ENCODE measurements at regions not wholly inside any gene's neighbourhood (a gene's known extent, or its start where the extent isn't known, plus 50 kb on each side); places are given as distances from the start of the nearest gene placed in this dataset.

GRCh38 chr6:21426841-21427490, 166.6 kb upstream of the SOX4 start:
- no peak for DNase-seq (ENCODE audit: low read depth)

- no peak for DNase-seq (ENCODE audit: low read depth)
Observed at GRCh38 chr6:21429291-21429690, 164.3 kb upstream of the SOX4 start.

GRCh38 chr6:21431526-21431925, 162.0 kb upstream of the SOX4 start:
- DNase-seq (ENCODE audit: low read depth), result no peak

DNA sequence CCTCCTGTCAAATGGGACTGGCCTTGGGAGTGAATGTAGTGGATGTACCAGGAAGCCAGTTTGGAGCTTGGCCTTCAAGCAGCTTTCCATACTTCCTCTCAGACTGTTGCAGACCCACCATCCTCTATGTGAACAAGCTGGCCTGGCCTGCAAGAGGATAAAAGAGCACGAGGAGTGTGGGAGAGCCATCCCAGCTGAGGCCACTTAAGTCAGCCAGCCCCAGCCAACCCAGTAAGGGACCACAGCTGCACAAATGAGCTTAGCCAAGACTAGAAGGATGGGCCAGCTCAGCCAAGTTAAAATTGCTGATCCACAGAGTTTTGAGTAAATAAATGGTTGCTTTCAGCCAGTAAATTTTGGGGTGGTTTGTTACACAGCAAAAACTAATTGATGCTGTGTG, 156.9 kb upstream of the SOX4 start:
- DNase-seq (ENCODE audit: low read depth), result no peak

DNA sequence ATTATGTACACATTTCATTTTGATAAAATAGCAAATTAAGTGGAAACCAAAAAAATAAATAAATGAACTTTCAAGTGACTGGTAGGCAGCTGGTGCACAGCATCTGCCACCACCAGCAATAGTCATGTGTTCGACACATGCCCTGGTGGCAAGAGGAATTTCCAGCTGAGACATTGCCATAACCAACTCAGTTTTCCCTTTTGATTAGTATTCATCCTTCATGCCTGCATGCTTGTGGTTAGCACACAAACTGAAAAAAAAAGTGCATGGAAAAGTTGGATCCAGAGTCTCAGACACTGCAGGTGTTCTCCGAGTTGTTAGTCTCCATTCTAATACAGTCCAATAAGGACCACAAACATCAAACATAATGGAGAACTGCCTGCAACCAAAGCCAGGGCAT, 156.0 kb upstream of the SOX4 start:
- DNase-seq (ENCODE audit: low read depth), result no peak

GRCh38 chr6:21438237-21438985, 155.1 kb upstream of the SOX4 start:
- peak; percentile 28 for DNase-seq (ENCODE audit: low read depth)

DNA sequence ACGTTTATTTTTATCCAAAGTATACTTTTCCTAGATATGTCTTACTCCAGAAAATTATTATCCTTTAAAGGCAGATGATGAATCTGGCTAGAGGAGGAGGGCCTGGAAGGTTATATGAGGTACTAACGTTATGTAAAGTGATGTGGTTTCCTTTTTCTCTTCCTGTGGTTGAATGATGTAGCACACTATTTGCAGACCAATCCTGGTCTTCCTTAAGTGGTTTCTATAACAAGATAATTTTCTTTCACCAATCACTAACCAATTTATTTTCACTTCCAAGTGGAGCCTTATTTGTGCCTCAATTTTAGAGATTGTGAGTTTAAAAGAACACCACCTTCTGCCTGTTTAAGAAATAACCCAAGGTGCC, 154.6 kb upstream of the SOX4 start:
- DNase-seq (ENCODE audit: low read depth), result no peak

DNA sequence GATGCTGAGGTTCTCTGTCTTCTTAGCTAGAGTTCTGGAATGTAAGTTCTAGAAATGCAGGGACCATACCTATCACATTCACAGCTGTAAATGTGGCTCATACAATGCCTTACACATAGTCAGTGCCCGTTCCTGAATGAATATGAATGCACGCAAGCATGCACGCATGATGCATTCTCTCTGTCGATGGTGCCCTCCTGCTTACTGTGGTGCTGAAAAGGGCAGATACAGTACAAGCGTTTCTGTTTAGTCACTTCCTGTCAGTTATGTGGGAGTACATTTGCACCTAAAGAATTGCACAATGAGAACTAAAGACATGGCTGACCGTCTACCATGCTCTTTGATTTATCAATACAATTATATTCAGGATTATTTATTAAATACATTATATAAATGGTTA, 152.2 kb upstream of the SOX4 start:
- no peak for DNase-seq (ENCODE audit: low read depth)

- no peak for DNase-seq (ENCODE audit: low read depth)
Observed at GRCh38 chr6:21442874-21443273, 150.7 kb upstream of the SOX4 start.

DNA sequence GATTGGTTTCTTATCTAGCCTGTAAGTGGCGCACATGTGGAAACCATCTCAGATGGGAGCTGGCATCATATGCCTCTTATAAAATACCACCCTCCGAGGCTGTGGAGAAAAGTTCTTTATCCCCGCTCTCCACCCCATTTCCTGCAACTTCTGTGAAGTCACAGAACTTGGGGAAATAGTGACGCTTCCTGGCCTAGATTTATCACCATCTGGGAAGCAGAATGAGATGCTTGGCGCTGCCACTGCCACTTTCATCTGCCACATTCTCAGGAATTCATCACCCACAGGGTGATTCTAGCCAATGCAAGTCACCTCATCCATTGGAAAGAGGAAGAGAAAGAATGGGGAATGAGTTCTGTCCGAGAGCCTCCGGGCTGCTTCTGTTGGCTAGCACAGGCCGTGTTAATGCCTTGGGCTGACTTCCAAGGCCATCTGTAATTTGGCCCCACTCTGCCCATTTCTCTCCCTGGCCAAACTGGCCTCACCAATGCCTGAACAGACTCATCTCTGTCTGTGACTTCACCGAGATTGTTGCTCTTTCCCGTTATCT, 148.8 kb upstream of the SOX4 start:
- no peak for DNase-seq (ENCODE audit: low read depth)

DNA sequence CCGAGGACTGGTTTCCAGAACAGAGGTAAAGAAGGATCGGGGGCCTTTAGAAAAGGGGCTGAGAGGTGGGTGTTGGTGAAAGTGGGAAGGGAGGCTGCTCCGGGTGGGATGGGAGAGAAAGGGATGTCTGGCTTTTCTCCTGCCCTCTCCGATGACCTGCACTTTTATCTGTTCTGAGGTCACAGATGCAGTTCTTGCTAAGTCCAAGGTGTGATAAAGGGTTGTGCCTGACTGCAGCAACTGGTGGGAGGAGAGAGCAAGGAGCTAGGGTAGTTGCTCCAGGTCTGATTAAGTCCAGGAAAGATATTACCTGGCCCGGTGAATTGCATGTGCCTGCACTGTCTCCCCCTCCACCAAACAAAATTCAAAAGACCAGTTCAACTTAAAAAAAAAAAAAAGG, 145.6 kb upstream of the SOX4 start:
- DNase-seq (ENCODE audit: low read depth), result no peak

DNA sequence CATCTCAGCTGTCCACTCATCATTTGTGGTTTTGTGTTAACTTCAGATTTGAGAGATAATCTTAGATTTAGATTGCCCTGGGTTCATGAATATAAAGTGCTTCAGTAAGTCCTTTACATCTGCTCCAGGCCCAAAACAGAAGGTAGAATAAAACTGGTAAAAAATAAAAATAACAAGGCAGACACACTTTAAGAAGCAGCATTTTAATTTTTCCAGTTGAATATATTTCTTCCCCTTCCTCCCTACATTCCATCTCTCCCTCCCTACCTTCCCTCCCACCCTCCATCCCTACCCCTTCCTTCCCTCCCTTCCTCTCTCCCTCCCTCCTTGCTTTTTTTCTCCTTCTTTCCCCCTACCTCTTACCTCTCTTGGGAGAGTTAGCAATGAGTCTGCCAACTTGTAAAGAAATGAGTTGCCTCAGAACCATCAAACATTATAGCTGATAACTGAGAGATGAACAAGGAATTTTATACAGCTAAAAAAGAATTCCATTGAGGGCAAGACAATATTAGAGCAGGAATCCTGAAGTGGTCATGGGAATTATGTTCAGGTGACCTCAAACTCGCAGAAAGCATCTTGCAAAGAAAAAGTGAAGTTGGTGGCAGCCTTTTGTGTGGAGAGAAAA, 145.0 kb upstream of the SOX4 start:
- DNase-seq (ENCODE audit: low read depth), result no peak

DNA sequence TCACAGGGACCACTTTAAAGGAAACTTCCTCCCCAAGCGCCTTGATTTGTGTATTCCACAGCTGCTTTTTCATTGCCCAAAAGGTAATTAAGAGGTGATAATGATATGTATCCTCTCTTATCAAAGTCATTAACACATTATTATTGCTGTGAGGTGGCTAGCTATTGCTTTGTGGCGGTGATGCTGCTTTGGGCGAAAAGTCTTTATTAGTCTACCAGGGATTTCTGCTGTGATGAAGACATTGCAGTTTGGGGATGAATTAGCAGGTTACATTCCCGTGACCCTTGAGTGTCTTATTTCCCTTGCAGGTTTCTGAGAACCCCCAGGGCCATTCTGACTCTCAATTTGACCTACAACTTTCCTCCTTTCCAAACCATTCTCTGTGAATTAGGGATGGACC, 143.4 kb upstream of the SOX4 start:
- DNase-seq (ENCODE audit: low read depth), result no peak

GRCh38 chr6:21450628-21451027, 142.9 kb upstream of the SOX4 start:
- DNase-seq (ENCODE audit: low read depth), result no peak

GRCh38 chr6:21451546-21452013, 142.0 kb upstream of the SOX4 start:
- no peak for DNase-seq (ENCODE audit: low read depth)

- no peak for DNase-seq (ENCODE audit: low read depth)
Observed at GRCh38 chr6:21454262-21454661, 139.3 kb upstream of the SOX4 start.

DNA sequence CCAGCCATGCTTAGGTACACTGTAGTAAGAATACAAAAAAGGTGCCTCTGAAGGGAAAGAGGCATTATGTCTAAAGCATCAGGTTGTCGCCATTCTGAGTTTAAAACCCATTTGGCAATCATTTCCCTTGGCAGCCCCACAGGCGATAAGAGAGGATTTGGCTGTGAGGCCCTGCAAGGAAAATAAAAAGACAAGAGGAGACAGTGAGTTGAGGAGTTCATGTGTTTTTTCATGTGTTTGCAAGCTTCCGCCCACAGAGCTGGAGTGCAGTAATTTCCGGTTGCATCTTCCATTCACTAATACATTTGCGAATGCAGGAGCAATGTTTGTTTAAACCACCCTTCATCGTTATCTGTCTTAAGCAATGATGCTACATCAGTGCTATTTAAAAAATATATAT, 138.5 kb upstream of the SOX4 start:
- no peak for DNase-seq (ENCODE audit: low read depth)

GRCh38 chr6:21457647-21458046, 135.9 kb upstream of the SOX4 start:
- DNase-seq (ENCODE audit: low read depth), result no peak

- no peak for DNase-seq (ENCODE audit: low read depth)
Observed at GRCh38 chr6:21459641-21460040, 133.9 kb upstream of the SOX4 start.

GRCh38 chr6:21461844-21462518, 131.6 kb upstream of the SOX4 start:
- no peak for DNase-seq (ENCODE audit: low read depth)

GRCh38 chr6:21462519-21462852, 131.1 kb upstream of the SOX4 start:
- DNase-seq (ENCODE audit: low read depth), result no peak

DNA sequence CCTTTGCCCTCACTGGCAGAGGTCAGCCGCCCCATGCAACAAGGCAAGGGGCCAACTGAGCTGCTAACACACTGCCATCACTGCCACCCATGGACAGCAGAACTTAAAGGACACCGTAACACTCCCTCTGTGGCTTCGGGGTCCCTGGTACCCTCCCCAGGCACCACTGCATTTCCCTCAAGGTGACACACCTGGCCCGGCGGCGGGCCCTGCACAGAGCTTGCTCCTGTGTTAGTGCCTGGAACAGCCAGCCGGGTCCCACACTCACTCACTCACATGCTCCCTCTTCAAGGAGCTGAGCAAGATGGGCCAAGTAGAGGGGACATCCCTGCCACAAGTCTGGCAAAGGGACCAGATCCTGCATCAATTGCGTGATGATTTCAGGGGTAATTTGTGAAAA, 126.5 kb upstream of the SOX4 start:
- no peak for DNase-seq (ENCODE audit: low read depth)

- no peak for DNase-seq (ENCODE audit: low read depth)
Observed at GRCh38 chr6:21468461-21468860, 125.1 kb upstream of the SOX4 start.

Measured in activated T-cell treated with anti-CD3 and anti-CD28 coated beads for 48 hours (primary cell).